Choroid plexus epithelial cell (primary cell): ENCODE measurements at regions not wholly inside any gene's neighbourhood (a gene's known extent, or its start where the extent isn't known, plus 50 kb on each side); places are given as distances from the start of the nearest gene placed in this dataset.

Source experiments
- DNase-seq: peaks from one replicate; pipeline ENCODE4 v3.0.0-alpha.2; 2010; ENCODE audit warnings: low read depth
- H3K4me3 ChIP-seq: 2 replicates; pipeline ENCODE4 v1.5.1; 2011; ENCODE audit warnings: low read depth, mild to moderate bottlenecking, control low read depth, low read length, moderate library complexity
- TF ChIP-seq, protein P1 (sequence below): conservative IDR thresholded peaks from 2 replicates; pipeline ENCODE4 v1.5.1; 2011; ENCODE audit warnings: low read depth, mild to moderate bottlenecking, control low read depth, inconsistent platforms, low read length, moderate library complexity

DNA sequence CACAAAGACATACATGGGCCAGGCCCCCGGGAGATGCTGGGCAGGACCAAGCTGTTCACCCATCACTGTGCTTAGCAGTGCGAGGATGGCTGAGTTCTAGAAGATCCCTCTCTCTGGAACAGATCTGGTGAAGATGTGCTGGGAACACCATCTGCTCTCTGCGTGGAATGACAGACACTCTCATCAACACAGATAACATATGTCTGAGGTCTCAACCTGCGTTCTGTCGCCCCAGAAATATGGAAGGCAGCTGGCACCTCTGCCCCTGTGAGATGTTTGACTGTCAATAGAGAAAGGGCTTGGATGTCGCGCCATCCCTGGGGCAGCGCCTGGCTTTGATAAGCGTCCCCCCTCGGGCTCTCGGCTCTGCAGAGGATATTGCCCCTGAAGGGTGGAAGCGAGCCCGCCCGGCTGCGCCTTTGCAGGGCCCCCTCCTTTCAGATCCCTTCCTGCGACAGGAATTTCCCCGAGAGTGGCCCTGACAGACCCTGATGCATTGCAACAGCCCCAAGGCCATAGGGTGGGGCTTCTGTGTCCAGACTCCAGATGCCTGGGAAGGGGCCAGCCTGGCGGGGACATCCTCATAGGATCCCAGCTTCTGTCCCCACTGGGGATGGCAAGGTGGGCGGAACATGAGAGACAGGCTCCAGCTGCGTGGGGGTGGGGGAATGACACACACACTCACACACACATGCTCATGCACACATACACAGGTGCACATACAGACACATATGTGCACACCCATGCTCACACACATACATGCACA, 86.9 kb upstream of the ZNF469 start:
- DNase-seq: no peak
- TF ChIP-seq, protein P1, sequence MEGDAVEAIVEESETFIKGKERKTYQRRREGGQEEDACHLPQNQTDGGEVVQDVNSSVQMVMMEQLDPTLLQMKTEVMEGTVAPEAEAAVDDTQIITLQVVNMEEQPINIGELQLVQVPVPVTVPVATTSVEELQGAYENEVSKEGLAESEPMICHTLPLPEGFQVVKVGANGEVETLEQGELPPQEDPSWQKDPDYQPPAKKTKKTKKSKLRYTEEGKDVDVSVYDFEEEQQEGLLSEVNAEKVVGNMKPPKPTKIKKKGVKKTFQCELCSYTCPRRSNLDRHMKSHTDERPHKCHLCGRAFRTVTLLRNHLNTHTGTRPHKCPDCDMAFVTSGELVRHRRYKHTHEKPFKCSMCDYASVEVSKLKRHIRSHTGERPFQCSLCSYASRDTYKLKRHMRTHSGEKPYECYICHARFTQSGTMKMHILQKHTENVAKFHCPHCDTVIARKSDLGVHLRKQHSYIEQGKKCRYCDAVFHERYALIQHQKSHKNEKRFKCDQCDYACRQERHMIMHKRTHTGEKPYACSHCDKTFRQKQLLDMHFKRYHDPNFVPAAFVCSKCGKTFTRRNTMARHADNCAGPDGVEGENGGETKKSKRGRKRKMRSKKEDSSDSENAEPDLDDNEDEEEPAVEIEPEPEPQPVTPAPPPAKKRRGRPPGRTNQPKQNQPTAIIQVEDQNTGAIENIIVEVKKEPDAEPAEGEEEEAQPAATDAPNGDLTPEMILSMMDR: no peak
- no peak overlapping the region for H3K4me3 ChIP-seq

DNA sequence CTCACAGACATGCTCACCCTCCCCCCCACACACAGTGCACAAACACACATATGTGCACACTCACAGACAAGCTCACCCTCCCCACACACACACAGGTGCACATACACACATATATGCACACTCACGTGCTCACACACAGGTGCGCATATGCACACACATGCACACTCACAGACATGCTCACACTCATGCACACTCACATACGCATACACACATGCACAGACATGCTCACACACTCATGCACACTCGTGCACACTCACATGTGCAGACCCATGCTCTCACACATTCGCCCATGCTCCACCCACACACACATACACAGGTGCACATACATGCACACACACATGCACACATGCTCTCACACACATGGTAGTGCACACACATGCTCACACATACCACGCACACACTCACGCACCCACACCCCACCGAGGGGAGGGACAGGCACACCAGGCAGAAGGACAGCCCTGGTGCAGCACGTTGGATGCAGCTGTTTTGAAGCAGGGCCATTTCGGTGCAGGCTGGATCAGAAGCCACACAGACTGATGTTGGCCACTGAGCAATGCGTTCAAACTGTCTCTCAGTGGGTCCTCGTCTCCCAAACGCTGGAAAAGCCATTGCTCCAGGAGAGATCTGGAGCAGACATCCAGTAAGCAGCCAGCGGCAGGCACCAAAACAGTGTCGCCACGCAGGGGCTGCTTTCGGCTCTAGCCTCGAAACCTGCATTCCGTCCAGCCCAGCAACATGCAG, 86.2 kb upstream of the ZNF469 start:
- H3K4me3 ChIP-seq: no peak overlapping the region
- no peak for DNase-seq
- TF ChIP-seq, protein P1: no peak

DNA sequence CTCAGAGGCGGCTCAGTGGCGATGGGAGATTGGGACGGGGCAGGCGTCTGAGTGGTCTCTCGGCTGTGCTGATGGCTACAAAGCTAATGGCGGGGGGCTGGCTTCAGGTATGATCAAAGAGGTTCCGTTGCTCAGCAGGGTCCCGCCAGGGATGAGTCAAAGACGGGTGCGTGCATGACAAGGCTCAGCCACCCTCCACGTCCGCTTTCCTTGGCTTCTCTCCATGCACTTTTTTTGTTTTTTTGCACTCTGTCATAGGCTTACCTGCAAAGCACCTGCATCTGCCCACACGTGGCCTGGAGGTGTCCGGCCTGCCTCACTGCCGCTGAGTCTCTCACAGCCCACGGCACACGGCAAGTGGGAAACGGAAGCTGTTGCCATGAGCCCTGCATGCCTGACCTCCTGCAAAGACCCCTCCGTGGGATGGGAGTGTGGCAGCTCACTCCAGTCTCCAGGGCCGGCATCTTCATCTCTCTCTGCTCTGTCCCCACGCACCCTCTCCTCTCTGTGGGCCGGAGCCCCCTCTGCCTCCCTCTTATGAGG, 85.5 kb upstream of the ZNF469 start:
- DNase-seq: no peak
- H3K4me3 ChIP-seq: no peak overlapping the region
- TF ChIP-seq, protein P1: no peak

DNA sequence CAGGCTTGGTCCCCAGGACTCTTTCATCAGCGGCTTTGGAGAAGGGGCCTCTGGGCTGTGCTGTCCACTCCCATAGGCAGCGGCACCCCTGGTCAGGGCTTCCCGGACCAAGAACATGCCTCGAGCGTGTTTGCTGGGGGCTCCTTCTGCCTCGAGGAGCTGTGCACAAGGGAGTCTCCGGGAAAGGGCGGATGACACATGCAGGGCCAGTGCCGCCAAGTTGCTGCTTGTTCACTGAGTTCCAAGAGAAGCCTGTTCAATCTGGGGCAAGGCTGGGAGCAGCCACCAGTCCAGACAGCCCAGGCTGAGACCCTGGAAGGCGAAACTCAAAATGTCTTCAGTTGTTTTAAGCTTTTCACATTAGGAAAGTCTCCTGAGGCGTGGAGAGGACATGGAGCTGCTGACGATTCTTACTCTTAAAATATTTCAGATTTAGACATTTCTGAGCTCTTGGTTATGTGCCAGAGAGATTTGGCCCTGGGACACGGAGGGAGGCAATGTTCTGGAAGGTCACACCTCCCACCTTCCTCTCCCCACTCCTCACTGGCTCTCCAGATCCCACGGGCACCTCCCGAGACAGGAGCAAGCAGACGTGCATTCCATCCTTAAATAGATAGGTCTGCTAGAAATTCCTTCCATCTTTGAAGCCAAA, 84.5 kb upstream of the ZNF469 start:
- TF ChIP-seq, protein P1: no peak
- no peak overlapping the region for H3K4me3 ChIP-seq
- peak; percentile 44 for DNase-seq

DNA sequence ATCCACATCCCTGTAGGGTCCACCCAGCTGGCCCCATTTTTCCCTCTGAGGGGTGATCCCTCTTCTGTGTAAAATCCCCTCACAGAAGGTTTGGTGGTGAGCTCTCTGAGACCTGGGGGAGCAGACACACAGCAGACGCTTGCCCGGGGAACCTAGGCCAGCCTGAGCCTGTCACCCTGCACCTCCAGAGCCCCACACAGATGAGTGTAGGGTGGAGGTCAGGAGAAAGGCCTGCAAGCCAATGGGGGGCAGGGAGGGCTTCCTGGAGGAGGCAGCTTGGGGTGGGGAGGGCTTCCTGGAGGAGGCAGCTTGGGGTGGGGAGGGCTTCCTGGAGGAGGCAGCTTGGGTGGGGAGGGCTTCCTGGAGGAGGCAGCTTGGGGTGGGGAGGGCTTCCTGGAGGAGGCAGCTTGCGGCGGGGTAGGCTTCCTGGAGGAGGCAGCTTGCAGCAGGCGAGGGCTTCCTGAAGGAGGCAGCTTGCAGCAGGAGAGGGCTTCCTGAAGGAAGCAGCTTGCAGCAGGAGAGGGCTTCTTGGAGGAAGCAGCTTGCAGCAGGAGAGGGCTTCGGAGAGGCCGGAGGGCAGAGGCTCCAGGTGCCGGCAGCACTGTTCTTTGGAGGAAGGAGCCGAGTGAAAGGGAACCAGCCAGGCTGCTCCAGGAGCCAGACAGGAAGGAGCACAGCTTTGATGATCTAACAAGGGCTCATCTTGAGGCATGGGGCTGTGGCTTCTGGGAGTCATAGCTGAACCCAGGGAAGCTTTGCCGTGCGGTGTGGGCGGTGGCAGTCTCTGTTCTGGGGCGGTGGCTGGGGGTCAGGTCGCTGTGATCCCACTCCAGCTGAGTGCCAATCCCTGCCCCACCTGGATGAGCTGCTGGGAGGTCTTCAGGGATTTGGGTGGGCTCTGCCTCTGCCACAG, 83.7 kb upstream of the ZNF469 start:
- H3K4me3 ChIP-seq: no peak overlapping the region
- peak; percentile 50 for DNase-seq
- TF ChIP-seq, protein P1: no peak

DNA sequence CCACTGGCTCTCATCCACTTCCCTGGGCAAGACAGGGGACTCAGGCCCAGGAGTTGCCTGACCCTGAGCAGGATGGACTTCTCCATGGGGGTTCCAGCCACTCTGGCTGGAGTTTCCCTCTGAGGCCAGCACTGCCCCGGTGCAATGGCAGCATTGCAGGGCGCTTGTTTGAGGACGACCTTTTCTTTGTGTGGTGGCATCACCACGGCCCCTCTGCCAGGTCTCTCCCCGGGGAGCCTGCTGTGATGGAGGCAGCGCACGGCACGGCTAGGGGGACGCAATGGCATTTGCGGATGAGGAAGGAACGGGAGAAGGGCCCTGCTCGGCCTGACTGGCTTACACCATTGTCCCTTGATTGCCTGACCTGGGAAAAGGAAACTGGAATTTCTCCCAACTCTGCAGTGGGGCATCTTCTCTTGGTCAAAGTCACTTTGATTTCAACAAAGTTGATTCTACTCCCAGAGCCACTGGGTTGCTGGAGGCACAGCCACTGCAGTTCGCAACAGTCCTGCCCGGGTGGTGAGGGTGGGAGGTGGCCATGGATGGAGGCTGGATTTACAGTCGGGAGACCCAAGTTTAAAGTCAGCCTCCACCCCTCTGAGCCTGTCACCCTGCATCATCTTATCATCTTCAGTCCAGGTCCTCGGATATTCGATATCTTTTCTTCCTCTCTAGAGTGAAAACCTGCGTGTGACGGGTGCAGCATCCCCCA, 82.9 kb upstream of the ZNF469 start:
- H3K4me3 ChIP-seq: no peak overlapping the region
- no peak for DNase-seq
- TF ChIP-seq, protein P1: no peak
